ENCODE measurements at regions not wholly inside any gene's neighbourhood (a gene's known extent, or its start where the extent isn't known, plus 50 kb on each side); places are given as distances from the start of the nearest gene placed in this dataset.

DNA sequence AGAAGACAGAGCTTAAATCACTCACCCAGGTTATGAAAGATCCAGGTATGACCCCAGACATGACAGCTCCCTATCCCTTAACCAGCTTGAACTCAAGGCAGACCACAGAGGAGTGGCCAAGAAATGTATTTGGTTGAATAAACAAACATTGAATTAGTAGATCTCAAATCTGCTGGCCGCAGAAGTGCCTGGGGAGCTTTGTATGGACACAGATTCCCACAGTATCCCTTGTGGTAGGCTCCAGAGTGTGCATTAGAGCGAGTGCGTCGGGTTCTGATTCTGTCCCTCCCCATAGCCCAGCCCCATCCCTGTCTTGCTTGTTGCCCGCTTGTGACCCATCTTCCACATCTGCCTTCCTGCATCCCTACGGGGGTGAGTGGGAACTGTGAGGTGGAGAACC lies 118.8 kb upstream of the FOXF1 start:
- peaks cover 7% of the 10 kb centered on the region for H3K4me1 ChIP-seq
- no peaks in the 10 kb centered on the region for H3K27me3 ChIP-seq (ENCODE audit: low read depth)
- DNase-seq: no peak
- intact Hi-C loops (cut with DNase I): no loop called here
- H3K4me3 ChIP-seq: no peak overlapping the region
- H3K27ac ChIP-seq: no peak overlapping the region
- no peaks in the 10 kb centered on the region for H3K36me3 ChIP-seq
- ATAC-seq: no peak
- no peaks in the 10 kb centered on the region for H3K9me3 ChIP-seq
- TF ChIP-seq, protein P1, sequence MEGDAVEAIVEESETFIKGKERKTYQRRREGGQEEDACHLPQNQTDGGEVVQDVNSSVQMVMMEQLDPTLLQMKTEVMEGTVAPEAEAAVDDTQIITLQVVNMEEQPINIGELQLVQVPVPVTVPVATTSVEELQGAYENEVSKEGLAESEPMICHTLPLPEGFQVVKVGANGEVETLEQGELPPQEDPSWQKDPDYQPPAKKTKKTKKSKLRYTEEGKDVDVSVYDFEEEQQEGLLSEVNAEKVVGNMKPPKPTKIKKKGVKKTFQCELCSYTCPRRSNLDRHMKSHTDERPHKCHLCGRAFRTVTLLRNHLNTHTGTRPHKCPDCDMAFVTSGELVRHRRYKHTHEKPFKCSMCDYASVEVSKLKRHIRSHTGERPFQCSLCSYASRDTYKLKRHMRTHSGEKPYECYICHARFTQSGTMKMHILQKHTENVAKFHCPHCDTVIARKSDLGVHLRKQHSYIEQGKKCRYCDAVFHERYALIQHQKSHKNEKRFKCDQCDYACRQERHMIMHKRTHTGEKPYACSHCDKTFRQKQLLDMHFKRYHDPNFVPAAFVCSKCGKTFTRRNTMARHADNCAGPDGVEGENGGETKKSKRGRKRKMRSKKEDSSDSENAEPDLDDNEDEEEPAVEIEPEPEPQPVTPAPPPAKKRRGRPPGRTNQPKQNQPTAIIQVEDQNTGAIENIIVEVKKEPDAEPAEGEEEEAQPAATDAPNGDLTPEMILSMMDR (IDR thresholded peaks at IDR 0.05): no peak

DNA sequence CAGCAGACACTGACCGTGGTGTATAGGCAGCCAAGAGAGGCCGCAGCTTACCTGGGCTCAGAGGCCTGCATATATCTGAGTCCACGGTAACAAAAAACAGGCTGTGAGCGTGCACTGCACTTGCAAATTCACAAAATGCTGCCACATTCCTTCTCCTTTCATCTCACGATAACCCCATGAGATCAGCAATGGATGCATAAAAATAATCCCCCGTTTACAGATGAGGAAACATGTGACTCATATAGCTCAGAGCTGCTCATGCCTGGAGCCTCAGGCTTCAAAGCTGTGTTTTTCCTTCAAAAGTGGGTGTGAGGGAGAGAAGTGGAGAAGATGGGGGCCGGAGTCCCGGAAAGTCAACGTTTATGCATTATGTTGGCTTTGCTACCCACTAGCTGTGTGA lies 118.3 kb upstream of the FOXF1 start:
- DNase-seq: no peak
- H3K4me3 ChIP-seq: no peak overlapping the region
- H3K9me3 ChIP-seq: no peaks in the 10 kb centered on the region
- no peaks in the 10 kb centered on the region for H3K27me3 ChIP-seq (ENCODE audit: low read depth)
- TF ChIP-seq, protein P1 (IDR thresholded peaks at IDR 0.05): no peak
- H3K27ac ChIP-seq: no peak overlapping the region
- ATAC-seq: no peak
- intact Hi-C loops (cut with DNase I): no loop called here
- H3K4me1 ChIP-seq: peaks cover 7% of the 10 kb centered on the region
- H3K36me3 ChIP-seq: no peaks in the 10 kb centered on the region

DNA sequence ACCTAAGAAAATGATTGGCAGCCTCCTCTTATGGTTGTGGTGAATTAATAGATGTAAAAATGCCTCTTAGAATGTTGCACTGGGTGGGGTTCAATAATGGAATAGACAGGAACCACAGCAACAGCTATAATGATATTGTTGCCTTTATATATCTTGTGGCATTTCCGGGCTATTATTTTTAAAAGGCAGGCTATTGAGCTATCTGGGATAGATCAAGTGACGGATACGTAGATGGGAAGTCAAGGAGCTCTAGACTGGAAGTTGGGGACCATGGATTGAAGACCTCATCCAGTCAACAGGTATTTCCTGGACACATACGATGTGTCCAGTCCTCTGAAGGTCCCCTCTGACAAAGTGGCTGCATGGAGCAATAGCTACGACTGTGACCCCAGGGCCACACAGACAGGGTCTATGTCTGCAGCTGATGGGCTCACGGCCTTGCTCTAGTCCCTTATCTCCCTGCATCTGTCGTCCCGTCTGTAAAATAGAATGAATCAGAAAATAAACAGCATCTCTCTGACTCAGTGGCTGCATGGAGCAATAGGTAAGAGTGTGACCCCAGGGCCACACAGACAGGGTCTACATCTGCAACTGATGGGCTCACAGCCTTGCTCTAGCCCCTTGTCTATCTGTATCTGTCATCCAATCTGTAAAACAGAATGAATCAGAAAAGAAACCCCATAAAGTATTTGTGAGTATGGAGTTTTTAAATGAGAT lies 117.7 kb upstream of the FOXF1 start:
- TF ChIP-seq, protein P1 (IDR thresholded peaks at IDR 0.05): no peak
- Histone ChIP-seq H3K4me3 (no peak overlapping the region), H3K4me1 (peaks cover 7% of the 10 kb centered on the region), H3K27me3 (ENCODE audit: low read depth) (no peaks in the 10 kb centered on the region), H3K9me3 (no peaks in the 10 kb centered on the region), H3K36me3 (no peaks in the 10 kb centered on the region), H3K27ac (no peak overlapping the region)
- DNase-seq (no peak), ATAC-seq (no peak)
- intact Hi-C loops (cut with DNase I): no loop called here

DNA sequence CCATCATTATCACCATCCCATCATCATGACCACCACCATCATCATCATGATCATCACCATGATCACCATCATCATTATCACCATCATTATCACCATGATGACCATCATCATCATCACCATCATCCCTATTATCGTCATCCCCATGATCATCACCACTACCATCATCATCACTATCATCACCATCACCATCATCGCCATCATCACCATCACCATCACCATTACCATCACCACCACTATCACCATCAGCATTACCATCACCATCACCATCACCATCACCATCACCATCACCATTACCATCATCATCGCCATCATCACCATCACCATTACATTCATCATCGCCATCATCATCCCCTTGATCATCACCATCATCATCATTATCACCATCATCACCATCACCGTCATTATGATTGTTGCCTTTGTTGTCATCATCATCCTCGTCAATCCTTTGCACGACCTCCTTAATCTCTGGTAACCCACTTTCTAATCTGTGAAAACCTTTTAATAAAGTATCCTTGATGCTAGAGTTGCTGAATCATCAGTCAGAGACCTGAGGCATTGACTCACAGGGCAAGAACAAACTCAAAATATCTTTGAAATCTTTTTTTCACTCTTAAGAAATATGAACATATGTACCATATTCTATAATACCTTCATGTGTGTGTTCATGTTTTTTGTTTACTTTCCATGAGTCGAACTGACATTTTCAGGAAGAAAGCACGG lies 116.3 kb upstream of the FOXF1 start:
- DNase-seq (no peak), ATAC-seq (no peak)
- Histone ChIP-seq H3K36me3 (no peaks in the 10 kb centered on the region), H3K27me3 (ENCODE audit: low read depth) (no peaks in the 10 kb centered on the region), H3K4me1 (peaks cover 7% of the 10 kb centered on the region), H3K4me3 (no peak overlapping the region), H3K9me3 (no peaks in the 10 kb centered on the region), H3K27ac (no peak overlapping the region)
- TF ChIP-seq, protein P1 (IDR thresholded peaks at IDR 0.05): no peak
- intact Hi-C loops (cut with DNase I): no loop called here

DNA sequence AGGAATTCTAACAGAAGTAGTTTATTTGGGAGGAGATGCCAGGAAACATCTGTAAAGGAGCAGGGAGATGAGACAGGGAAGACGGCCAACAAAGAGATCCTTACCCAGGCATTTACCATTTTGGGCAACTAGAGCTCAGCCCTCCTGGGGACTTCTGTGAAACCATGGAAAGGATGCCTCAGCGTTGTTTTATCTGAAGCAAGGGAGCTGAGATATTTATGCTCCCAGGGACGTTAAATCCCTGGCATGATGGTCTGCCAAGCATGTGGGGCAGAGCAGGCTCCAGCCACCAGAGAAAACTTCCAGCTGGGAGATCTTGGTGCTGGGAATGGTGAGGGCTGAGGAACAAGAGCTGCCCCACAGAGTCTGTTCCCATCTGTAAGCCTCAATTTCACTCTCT lies 114.8 kb upstream of the FOXF1 start:
- H3K4me1 ChIP-seq: no peaks in the 10 kb centered on the region
- H3K27me3 ChIP-seq (ENCODE audit: low read depth): no peaks in the 10 kb centered on the region
- TF ChIP-seq, protein P1 (IDR thresholded peaks at IDR 0.05): no peak
- H3K27ac ChIP-seq: no peak overlapping the region
- H3K36me3 ChIP-seq: no peaks in the 10 kb centered on the region
- intact Hi-C loops (cut with DNase I): no loop called here
- ATAC-seq: no peak
- no peak overlapping the region for H3K4me3 ChIP-seq
- H3K9me3 ChIP-seq: no peaks in the 10 kb centered on the region
- no peak for DNase-seq
